HEK293 (cell line): ENCODE measurements at regions not wholly inside any gene's neighbourhood (a gene's known extent, or its start where the extent isn't known, plus 50 kb on each side); places are given as distances from the start of the nearest gene placed in this dataset.

Source experiments
- CTCF ChIA-PET: fragments of 350-600 bp; formaldehyde crosslinking; extraction: SDS; loops from one replicate; lab custom pipeline; 2021; ENCODE audit warnings: antibody characterized with exemption; lab: Yijun Ruan, JAX
- POLR2A ChIA-PET: fragments of 300-600 bp; formaldehyde crosslinking; extraction: SDS; loops from one replicate; lab custom pipeline; 2020; ENCODE audit warnings: antibody characterized with exemption, inconsistent platforms; lab: Yijun Ruan, JAX
- H3K27ac ChIP-seq: fragments of 200-500 bp; sonication (Bioruptor generic); 2 replicates; pipeline ENCODE4 v1.5.1; 2014; ENCODE audit warnings: low read depth, low read length, control low read depth, inconsistent platforms; ENCODE audit errors: extremely low read depth
- H3K36me3 ChIP-seq, 2 experiments: fragments of 200-500 bp in 1 of 2; sonication (Bioruptor generic) in 1 of 2; 1 replicate in 1 of 2; 2 replicates in 1 of 2; pipeline ENCODE4 v1.5.1; 2014 to 2017; ENCODE audit warnings: inconsistent platforms in 2 of 2, low read length in 2 of 2; ENCODE audit not compliant: control insufficient read depth in 2 of 2, insufficient read depth in 1 of 2
- H3K4me1 ChIP-seq: fragments of 200-500 bp; sonication (Bioruptor generic); 2 replicates; pipeline ENCODE4 v1.5.1; 2014; ENCODE audit warnings: mild to moderate bottlenecking, low read length, inconsistent platforms; ENCODE audit not compliant: control insufficient read depth, insufficient read depth
- H3K4me3 ChIP-seq: 2 replicates; pipeline ENCODE4 v1.5.1; 2011; ENCODE audit warnings: low read depth, mild to moderate bottlenecking, control low read depth, low read length, moderate library complexity
- H3K9me3 ChIP-seq: fragments of 200-500 bp; sonication (Bioruptor generic); 2 replicates; pipeline ENCODE4 v1.5.1; 2014; ENCODE audit warnings: low read depth, low read length, inconsistent platforms; ENCODE audit not compliant: control insufficient read depth, insufficient read depth
- GLIS2 ChIP-seq: fragments of 450-650 bp; formaldehyde crosslinking; IDR thresholded peaks from 2 replicates; pipeline ENCODE4 v1.5.1; 2016; ENCODE audit warnings: missing biosample characterization, missing genetic modification characterization
- KLF1 ChIP-seq: fragments of 450-650 bp; formaldehyde crosslinking; IDR thresholded peaks from 2 replicates; pipeline ENCODE4 v1.5.1; 2016; ENCODE audit warnings: missing biosample characterization, missing genetic modification characterization
- OSR2 ChIP-seq: fragments of 450-650 bp; formaldehyde crosslinking; IDR thresholded peaks from 2 replicates; pipeline ENCODE4 v1.5.1; 2016; ENCODE audit warnings: missing biosample characterization, missing genetic modification characterization
- OVOL3 ChIP-seq: fragments of 450-650 bp; formaldehyde crosslinking; IDR thresholded peaks from 2 replicates; pipeline ENCODE4 v1.5.1; 2016; ENCODE audit warnings: missing biosample characterization, missing genetic modification characterization
- SP2 ChIP-seq: fragments of 450-650 bp; formaldehyde crosslinking; IDR thresholded peaks from 2 replicates; pipeline ENCODE4 v1.5.1; 2016; ENCODE audit warnings: missing biosample characterization, missing genetic modification characterization
- ZBTB8A ChIP-seq: fragments of 450-650 bp; formaldehyde crosslinking; IDR thresholded peaks from 2 replicates; pipeline ENCODE4 v1.5.1; 2016; ENCODE audit warnings: missing biosample characterization, missing genetic modification characterization
- ZFP3 ChIP-seq: fragments of 450-650 bp; formaldehyde crosslinking; IDR thresholded peaks from 2 replicates; pipeline ENCODE4 v1.5.1; 2016; ENCODE audit warnings: low read depth, missing biosample characterization, missing genetic modification characterization
- ZFP69B ChIP-seq: fragments of 450-650 bp; formaldehyde crosslinking; IDR thresholded peaks from 2 replicates; pipeline ENCODE4 v1.5.1; 2016; ENCODE audit warnings: missing biosample characterization, missing genetic modification characterization
- ZIC2 ChIP-seq: fragments of 450-650 bp; formaldehyde crosslinking; IDR thresholded peaks from 2 replicates; pipeline ENCODE4 v1.5.1; 2016; ENCODE audit warnings: missing biosample characterization, missing genetic modification characterization
- ZNF16 ChIP-seq: fragments of 450-650 bp; formaldehyde crosslinking; IDR thresholded peaks from 2 replicates; pipeline ENCODE4 v1.5.1; 2016; ENCODE audit warnings: low read depth, missing biosample characterization, missing genetic modification characterization
- ZNF324 ChIP-seq: fragments of 450-650 bp; formaldehyde crosslinking; IDR thresholded peaks from 2 replicates; pipeline ENCODE4 v1.5.1; 2016; ENCODE audit warnings: missing biosample characterization, missing genetic modification characterization
- ZNF350 ChIP-seq: fragments of 450-650 bp; formaldehyde crosslinking; IDR thresholded peaks from 2 replicates; pipeline ENCODE4 v1.5.0; 2017; ENCODE audit warnings: missing biosample characterization, mild to moderate bottlenecking, missing genetic modification characterization
- ZNF549 ChIP-seq: fragments of 450-650 bp; IDR thresholded peaks from 2 replicates; pipeline ENCODE4 v1.5.1; 2018; ENCODE audit warnings: missing biosample characterization, missing genetic modification characterization, mild to moderate bottlenecking, inconsistent platforms, moderate library complexity
- ZNF624 ChIP-seq: fragments of 450-650 bp; formaldehyde crosslinking; IDR thresholded peaks from 2 replicates; pipeline ENCODE4 v1.5.1; 2017; ENCODE audit warnings: missing biosample characterization, missing genetic modification characterization
- ZNF664 ChIP-seq: fragments of 450-650 bp; formaldehyde crosslinking; IDR thresholded peaks from 2 replicates; pipeline ENCODE4 v1.5.1; 2016; ENCODE audit warnings: missing biosample characterization, missing genetic modification characterization
- ZNF677 ChIP-seq: fragments of 450-650 bp; IDR thresholded peaks from 2 replicates; pipeline ENCODE4 v1.5.0; 2018; ENCODE audit warnings: missing biosample characterization, mild to moderate bottlenecking, missing genetic modification characterization, moderate library complexity
- ZSCAN23 ChIP-seq: fragments of 450-650 bp; formaldehyde crosslinking; IDR thresholded peaks from 2 replicates; pipeline ENCODE4 v1.5.1; 2016; ENCODE audit warnings: missing biosample characterization, missing genetic modification characterization
- ZXDB ChIP-seq: fragments of 450-650 bp; formaldehyde crosslinking; IDR thresholded peaks from 2 replicates; pipeline ENCODE4 v1.5.1; 2016; ENCODE audit warnings: missing biosample characterization, missing genetic modification characterization
- TF ChIP-seq, protein P1 (sequence below): fragments of 450-650 bp; IDR thresholded peaks from 2 replicates; pipeline ENCODE4 v1.5.1; 2018; ENCODE audit warnings: missing biosample characterization, missing genetic modification characterization
- TF ChIP-seq, protein P2 (sequence below): fragments of 450-650 bp; formaldehyde crosslinking; IDR thresholded peaks from 2 replicates; pipeline ENCODE4 v1.5.1; 2016; ENCODE audit warnings: missing biosample characterization, missing genetic modification characterization
- TF ChIP-seq, protein P3 (sequence below): fragments of 450-650 bp; formaldehyde crosslinking; IDR thresholded peaks from 2 replicates; pipeline ENCODE4 v1.5.1; 2017; ENCODE audit warnings: missing biosample characterization, missing genetic modification characterization
- TF ChIP-seq, protein P4 (sequence below): fragments of 450-650 bp; formaldehyde crosslinking; IDR thresholded peaks from 2 replicates; pipeline ENCODE4 v1.5.1; 2016; ENCODE audit warnings: missing biosample characterization, missing genetic modification characterization
- TF ChIP-seq, protein P5 (sequence below): fragments of 450-650 bp; formaldehyde crosslinking; IDR thresholded peaks from 2 replicates; pipeline ENCODE4 v1.5.1; 2016; ENCODE audit warnings: missing biosample characterization, missing genetic modification characterization
- TF ChIP-seq, protein P6 (sequence below): fragments of 450-650 bp; formaldehyde crosslinking; IDR thresholded peaks from 2 replicates; pipeline ENCODE4 v1.5.1; 2016; ENCODE audit warnings: missing biosample characterization, missing genetic modification characterization

DNA sequence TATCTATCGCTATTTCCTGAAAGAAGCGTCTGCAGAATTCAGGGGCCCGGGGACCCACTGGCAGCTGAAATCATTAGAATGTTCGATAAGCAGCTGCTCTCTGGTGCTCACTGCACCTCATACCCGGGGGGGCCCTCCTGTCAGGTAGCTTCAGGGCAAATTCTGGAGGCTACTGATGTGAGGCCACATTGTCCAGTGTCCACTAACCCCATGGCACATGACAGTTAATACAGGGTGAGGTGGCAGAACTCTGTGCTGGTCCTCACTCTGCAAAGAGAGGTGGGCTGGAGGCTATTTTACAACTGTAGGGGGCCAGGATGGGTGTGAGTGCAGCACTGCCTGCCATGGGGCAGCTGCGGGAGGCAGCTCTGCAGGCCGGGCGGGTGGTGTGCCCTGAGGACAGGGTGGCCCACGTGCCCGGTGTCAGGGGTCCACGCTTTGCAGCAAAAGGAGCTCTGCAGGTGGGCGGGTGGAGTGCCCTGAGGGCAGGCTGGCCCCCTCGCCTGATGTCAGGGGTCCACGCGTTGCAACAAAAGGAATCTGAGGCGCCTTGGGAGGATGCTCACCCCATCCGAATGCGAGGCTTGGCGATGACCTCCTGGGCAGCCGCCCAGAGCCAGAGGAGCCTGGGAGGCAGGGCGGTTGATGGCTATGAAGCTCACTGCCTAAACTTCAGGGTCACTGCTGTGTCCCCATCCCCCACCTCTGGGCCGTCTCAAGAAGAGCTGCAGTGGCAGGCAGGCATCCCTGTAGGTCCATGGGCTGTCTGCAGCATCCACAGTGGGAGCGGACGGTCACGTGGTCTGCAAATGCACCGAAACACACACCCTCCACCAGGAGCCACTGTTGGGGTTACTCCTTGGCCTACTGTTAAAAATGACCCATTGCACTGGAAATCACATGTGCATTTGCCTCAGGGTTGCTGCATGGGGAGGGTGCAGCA lies 207.0 kb upstream of the SALL3 start (continued):
- TF ChIP-seq ZNF664 (tag by site-specific recombination) (no peak), ZFP69B (tag by site-specific recombination) (no peak), KLF1 (tag by site-specific recombination) (no peak), ZNF16 (tag by site-specific recombination) (no peak)
- TF ChIP-seq, protein P1, sequence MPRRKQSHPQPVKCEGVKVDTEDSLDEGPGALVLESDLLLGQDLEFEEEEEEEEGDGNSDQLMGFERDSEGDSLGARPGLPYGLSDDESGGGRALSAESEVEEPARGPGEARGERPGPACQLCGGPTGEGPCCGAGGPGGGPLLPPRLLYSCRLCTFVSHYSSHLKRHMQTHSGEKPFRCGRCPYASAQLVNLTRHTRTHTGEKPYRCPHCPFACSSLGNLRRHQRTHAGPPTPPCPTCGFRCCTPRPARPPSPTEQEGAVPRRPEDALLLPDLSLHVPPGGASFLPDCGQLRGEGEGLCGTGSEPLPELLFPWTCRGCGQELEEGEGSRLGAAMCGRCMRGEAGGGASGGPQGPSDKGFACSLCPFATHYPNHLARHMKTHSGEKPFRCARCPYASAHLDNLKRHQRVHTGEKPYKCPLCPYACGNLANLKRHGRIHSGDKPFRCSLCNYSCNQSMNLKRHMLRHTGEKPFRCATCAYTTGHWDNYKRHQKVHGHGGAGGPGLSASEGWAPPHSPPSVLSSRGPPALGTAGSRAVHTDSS (tag by site-specific recombination) = no peak

DNA sequence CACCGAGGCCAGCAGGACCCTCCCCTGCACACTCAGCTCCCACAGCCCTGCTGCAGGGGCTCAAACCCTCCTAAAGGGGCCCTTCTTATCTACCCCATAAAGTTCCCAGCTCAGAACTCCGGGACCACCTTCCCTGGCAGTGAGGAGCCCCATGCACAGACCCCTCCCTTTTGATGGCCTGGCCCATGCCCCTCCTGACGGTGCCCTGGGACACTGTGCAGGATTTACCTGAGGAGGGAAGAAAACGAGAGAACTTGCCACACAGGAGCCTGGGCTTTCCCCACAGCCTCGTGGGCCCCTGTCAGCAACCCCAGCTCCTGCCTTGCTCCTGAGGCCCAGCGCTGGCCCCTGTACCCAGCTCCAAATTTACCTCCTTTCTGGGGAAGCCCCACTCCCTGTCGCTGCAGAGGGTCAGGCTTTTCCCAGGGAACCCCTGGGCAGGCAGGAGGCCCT lies 206.3 kb upstream of the SALL3 start:
- Histone ChIP-seq H3K27ac (no peak overlapping the region), H3K4me1 (no peaks in the 10 kb centered on the region), H3K36me3 (no peaks in the 10 kb centered on the region), H3K4me3 (no peak overlapping the region), H3K9me3 (no peaks in the 10 kb centered on the region)
- CTCF ChIA-PET = no interaction called here
- POLR2A ChIA-PET = no interaction called here
- TF ChIP-seq ZNF624 (no peak), ZSCAN23 (tag by site-specific recombination) (no peak), OSR2 (tag by site-specific recombination) (no peak), ZNF16 (tag by site-specific recombination) (no peak), ZXDB (no peak), OVOL3 (tag by site-specific recombination) (no peak), GLIS2 (tag by site-specific recombination) (no peak), ZFP3 (no peak), ZNF549 (tag by site-specific recombination) (no peak), ZNF677 (no peak), ZIC2 (no peak), ZBTB8A (tag by site-specific recombination) (no peak), ZNF324 (tag by site-specific recombination) (no peak), SP2 (tag by site-specific recombination) (no peak), ZNF350 (tag by site-specific recombination) (no peak)
- TF ChIP-seq, protein P2, sequence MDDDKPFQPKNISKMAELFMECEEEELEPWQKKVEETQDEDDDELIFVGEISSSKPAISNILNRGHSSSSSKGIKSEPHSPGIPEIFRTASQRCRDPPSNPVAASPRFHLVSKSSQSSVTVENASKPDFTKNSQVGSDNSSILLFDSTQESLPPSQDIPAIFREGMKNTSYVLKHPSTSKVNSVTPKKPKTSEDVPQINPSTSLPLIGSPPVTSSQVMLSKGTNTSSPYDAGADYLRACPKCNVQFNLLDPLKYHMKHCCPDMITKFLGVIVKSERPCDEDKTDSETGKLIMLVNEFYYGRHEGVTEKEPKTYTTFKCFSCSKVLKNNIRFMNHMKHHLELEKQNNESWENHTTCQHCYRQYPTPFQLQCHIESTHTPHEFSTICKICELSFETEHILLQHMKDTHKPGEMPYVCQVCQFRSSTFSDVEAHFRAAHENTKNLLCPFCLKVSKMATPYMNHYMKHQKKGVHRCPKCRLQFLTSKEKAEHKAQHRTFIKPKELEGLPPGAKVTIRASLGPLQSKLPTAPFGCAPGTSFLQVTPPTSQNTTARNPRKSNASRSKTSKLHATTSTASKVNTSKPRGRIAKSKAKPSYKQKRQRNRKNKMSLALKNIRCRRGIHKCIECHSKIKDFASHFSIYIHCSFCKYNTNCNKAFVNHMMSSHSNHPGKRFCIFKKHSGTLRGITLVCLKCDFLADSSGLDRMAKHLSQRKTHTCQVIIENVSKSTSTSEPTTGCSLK (tag by site-specific recombination) = no peak
- TF ChIP-seq, protein P3, sequence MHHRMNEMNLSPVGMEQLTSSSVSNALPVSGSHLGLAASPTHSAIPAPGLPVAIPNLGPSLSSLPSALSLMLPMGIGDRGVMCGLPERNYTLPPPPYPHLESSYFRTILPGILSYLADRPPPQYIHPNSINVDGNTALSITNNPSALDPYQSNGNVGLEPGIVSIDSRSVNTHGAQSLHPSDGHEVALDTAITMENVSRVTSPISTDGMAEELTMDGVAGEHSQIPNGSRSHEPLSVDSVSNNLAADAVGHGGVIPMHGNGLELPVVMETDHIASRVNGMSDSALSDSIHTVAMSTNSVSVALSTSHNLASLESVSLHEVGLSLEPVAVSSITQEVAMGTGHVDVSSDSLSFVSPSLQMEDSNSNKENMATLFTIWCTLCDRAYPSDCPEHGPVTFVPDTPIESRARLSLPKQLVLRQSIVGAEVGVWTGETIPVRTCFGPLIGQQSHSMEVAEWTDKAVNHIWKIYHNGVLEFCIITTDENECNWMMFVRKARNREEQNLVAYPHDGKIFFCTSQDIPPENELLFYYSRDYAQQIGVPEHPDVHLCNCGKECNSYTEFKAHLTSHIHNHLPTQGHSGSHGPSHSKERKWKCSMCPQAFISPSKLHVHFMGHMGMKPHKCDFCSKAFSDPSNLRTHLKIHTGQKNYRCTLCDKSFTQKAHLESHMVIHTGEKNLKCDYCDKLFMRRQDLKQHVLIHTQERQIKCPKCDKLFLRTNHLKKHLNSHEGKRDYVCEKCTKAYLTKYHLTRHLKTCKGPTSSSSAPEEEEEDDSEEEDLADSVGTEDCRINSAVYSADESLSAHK (tag by site-specific recombination) = no peak
- TF ChIP-seq, protein P4, sequence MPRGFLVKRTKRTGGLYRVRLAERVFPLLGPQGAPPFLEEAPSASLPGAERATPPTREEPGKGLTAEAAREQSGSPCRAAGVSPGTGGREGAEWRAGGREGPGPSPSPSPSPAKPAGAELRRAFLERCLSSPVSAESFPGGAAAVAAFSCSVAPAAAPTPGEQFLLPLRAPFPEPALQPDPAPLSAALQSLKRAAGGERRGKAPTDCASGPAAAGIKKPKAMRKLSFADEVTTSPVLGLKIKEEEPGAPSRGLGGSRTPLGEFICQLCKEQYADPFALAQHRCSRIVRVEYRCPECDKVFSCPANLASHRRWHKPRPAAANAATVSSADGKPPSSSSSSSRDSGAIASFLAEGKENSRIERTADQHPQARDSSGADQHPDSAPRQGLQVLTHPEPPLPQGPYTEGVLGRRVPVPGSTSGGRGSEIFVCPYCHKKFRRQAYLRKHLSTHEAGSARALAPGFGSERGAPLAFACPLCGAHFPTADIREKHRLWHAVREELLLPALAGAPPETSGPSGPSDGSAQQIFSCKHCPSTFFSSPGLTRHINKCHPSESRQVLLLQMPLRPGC = no peak
- TF ChIP-seq, protein P5, sequence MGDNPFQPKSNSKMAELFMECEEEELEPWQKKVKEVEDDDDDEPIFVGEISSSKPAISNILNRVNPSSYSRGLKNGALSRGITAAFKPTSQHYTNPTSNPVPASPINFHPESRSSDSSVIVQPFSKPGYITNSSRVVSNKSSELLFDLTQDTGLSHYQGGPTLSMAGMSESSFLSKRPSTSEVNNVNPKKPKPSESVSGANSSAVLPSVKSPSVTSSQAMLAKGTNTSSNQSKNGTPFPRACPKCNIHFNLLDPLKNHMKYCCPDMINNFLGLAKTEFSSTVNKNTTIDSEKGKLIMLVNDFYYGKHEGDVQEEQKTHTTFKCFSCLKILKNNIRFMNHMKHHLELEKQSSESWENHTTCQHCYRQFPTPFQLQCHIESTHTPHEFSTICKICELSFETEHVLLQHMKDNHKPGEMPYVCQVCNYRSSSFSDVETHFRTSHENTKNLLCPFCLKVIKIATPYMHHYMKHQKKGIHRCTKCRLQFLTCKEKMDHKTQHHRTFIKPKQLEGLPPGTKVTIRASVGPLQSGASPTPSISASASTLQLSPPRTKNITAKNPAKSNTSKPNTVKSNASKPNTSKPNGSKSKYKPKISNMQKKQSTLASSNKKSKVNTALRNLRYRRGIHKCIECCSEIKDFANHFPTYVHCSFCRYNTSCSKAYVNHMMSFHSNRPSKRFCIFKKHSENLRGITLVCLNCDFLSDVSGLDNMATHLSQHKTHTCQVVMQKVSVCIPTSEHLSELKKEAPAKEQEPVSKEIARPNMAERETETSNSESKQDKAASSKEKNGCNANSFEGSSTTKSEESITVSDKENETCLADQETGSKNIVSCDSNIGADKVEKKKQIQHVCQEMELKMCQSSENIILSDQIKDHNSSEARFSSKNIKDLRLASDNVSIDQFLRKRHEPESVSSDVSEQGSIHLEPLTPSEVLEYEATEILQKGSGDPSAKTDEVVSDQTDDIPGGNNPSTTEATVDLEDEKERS = no peak
- TF ChIP-seq, protein P6, sequence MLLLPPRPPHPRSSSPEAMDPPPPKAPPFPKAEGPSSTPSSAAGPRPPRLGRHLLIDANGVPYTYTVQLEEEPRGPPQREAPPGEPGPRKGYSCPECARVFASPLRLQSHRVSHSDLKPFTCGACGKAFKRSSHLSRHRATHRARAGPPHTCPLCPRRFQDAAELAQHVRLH (tag by site-specific recombination) = no peak
